PC-9 (cell line): ENCODE measurements at regions not wholly inside any gene's neighbourhood (a gene's known extent, or its start where the extent isn't known, plus 50 kb on each side); places are given as distances from the start of the nearest gene placed in this dataset.

ENCODE experiments used
- EZH2 ChIP-seq: fragments of 200-600 bp; sonication (generic); IDR thresholded peaks from 2 replicates; pipeline ENCODE4 v1.8.0; 2017; ENCODE audit warnings: antibody characterized with exemption, low read depth
- TF ChIP-seq, protein P1 (sequence below): fragments of 200-600 bp; sonication (generic); conservative IDR thresholded peaks from 2 replicates; pipeline ENCODE4 v1.6.1; 2017; ENCODE audit warnings: mixed run types, antibody characterized with exemption, mild to moderate bottlenecking, moderate library complexity

- TF ChIP-seq, protein P1, sequence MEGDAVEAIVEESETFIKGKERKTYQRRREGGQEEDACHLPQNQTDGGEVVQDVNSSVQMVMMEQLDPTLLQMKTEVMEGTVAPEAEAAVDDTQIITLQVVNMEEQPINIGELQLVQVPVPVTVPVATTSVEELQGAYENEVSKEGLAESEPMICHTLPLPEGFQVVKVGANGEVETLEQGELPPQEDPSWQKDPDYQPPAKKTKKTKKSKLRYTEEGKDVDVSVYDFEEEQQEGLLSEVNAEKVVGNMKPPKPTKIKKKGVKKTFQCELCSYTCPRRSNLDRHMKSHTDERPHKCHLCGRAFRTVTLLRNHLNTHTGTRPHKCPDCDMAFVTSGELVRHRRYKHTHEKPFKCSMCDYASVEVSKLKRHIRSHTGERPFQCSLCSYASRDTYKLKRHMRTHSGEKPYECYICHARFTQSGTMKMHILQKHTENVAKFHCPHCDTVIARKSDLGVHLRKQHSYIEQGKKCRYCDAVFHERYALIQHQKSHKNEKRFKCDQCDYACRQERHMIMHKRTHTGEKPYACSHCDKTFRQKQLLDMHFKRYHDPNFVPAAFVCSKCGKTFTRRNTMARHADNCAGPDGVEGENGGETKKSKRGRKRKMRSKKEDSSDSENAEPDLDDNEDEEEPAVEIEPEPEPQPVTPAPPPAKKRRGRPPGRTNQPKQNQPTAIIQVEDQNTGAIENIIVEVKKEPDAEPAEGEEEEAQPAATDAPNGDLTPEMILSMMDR, result no peak
- no peak for TF ChIP-seq EZH2
Observed at GRCh38 chr1:212503714-212504113, 71.0 kb downstream of the NENF start.
